Ammon's horn (tissue), 1 donor: ENCODE measurements at regions not wholly inside any gene's neighbourhood (a gene's known extent, or its start where the extent isn't known, plus 50 kb on each side); places are given as distances from the start of the nearest gene placed in this dataset.

Source experiments
- DNase-seq: peaks from one replicate; pipeline ENCODE4 v3.0.0-alpha.2; 2016; ENCODE audit warnings: low spot score

DNA sequence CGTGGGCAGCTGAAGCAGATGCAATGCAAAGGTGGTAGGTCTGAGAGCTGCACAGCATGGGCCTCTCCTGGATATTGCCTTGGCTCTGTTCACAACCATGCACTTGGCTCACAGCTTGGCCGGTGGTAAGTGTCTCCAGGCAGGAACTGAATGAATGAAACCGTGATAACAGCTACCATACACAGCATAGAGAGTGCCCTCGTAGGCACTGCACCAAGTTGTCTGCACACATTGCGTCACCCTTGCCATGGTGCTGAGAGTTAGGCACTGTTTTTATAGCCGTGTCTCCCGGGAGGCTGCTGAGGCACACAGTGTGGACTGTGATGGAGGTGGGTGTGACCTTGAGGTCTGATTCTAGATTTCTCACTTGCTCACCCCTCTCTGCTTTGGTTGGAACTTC lies 157.6 kb upstream of the VASH1 start:
- DNase-seq = no peak

DNA sequence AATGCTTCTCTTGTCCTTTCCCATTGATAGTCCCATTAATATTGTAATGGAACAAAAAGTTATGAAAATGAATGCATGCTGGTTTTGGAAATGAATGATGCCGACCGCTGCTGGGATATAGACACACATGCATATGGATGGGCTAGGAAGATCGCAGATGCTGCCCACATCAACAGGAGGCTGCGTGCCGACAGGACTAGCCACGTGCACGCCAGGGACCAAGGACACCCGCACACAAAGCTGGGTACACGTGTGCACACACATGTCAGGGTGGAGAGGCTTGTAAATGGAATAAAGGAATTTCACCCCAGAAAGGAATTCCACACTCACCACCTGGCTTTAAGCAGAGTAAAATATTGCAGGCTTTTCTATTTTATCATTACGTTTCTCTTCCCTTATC lies 153.8 kb upstream of the VASH1 start:
- no peak for DNase-seq

DNA sequence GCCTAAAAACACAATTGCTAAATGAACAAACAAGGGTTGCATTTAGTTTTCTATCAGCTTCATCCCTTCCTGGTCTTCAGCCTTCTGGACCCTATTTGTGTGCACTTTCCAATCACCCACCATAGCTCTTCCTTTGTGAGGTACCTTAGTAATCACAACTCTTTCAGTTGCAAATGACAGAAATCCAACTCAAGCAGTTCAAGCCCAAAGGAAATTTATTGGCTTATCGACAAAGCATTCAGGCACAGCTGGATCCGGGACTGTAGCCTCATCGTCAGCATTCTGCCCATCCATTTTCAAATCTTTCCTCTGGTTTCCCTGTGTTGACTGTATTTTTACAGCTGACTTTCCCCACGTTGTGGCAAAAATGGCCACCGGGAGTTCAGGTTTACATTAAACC lies 148.6 kb upstream of the VASH1 start:
- DNase-seq = no peak

DNA sequence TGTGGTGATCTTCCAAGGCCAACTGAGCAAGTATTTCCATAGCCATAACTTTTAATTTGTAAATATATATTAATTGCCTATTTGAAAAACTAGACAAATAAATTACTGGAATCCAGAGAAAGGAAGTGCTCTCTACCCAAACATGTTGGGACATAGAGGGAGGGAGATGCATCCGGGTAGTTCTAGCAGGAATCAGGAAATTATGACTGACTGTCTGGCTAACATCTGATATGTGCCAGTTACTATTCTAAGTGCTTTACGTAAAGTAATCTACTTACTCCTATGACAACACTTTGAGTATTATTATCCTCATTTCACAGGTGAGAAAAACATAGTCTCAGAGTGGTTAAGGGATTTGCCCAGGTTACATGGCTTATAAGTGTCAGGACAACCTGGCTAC lies 147.7 kb upstream of the VASH1 start:
- no peak for DNase-seq

DNA sequence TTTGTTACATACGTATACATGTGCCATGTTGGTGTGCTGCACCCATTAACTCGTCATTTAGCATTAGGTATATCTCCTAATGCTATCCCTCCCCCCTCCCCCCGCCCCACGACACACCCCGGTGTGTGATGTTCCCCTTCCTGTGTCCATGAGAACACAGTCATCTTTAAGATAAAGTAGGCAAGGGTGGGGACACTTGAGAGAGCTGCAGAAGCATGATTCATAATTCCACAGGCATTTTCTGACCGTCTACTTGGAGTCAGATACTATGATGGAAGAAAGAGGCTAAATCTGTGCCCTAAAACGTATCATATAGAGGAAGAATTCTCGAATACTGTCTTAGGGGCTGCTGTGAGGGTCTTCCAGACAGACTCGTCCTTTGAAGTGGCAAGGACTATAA lies 145.9 kb upstream of the VASH1 start:
- no peak for DNase-seq

DNA sequence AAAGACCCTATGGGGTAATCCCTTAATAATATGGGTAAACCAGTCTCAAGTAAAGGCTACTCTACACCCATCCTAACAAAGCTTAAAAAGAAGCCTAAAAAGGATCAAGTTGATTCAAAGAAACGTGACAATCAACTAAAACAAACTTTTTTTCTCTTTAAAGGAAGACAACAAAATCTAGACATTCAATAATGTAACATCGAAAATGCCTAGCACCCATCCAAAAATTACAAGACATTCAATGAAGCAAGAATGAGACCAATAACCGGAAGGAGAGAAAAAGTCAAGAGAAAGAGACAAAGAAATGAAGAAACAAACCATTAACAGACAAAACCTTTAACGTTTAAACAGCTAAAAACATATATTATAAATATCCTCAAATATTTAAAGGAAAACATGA lies 143.8 kb upstream of the VASH1 start:
- DNase-seq = no peak

DNA sequence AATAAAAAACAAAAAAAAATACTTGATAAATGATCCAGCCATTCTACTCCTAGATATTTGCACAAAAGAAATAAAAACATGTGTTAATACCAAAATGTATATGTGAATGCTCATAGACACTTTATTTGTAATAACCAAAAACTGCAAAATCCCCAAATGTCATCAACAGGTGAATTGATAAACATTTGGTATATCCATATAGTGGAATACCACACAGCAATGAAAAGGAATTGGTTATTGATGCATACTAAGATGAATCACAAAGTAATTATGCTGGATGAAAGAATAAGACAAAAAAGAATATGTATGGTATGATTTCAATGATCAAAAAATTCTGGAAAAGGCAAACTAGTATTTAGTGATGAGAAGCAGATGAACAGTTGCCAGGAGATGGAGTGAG lies 124.7 kb upstream of the VASH1 start:
- no peak for DNase-seq

DNA sequence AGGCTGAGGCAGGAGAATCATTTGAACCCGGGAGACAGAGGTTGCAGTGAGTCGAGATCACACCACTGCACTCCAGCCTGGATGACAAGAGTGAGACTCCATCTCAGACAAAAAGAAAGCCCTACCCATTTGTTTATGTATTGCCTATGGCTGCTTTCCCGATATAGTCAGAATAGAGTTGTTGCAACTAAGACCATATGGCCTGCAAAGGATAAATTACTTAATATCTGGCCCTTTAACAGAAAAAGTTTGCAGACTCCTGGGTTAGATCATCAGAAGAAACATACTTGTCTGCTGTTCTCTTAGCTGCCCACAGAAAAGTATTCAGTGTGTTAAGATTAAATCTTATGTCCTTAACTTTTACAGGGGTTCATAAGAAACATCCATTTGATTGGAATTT lies 122.4 kb upstream of the VASH1 start:
- no peak for DNase-seq

DNA sequence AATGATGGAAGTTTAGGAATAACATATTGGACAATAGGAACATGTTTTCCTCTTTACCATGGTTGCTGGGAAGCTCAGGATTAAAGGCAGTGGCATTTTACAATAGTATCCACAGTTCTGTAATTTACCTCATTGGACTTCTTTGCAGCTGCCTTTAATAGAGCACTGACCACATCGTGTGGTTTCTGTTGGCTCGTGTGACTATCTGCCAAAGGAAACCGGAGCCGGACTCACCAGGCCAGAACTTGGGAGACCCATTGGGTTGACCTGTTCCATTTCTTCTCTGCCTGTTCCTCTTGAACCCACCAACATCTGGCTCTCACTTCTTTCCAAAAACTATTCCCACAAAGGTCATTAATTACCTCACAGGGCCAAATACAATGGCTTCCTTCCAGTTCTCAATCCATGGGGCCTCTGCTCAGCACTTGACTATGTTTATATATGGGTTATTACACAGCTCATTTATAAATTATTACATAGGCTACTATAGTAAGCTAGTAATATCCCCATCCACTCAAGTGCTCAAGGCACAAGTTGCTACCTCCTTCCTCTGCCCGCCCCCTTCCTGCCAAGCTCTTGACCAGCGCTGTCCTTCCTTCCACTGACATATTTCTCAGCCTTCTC lies 121.5 kb upstream of the VASH1 start:
- DNase-seq = no peak

DNA sequence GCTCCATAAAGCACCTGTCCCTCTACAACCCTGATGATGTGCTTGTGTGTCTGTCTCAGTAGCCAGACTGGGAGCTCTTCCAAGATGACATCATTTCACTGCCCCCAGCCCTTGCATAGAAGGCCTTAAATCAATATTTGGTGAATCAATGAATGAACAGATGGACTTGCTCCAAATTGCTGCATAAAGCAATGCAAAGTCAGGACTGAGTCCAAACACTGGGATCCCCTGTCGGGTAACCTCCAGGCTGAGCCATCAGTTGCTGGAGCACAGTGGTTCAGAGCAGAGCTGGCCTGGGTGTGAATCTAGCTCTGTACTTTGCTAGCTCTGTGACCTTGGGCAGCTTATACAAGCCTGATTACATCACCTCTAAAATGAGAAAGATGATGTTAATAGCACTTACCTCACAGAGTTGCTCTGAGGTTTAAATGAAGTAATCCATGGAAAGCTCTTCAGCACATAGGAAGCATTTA lies 120.3 kb upstream of the VASH1 start:
- no peak for DNase-seq

DNA sequence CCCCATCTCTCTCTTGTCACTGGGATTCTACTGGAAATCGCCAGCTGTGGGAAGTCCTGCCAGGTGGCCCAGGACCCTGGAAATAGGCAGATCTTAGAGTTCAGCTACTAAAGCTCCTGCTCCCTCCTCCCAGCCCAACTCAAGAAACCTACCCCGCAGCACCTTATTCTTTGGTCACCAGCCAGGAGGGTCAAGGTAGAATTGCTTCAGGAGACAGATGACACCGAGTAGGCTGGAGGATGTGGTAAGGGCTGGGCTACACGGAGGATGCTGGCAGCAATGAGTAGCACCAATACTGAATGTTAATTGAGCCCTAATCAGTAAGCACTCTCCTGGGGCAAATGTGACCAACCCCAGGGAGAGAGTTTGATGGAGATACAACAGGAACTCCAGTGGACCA lies 119.7 kb upstream of the VASH1 start:
- no peak for DNase-seq

DNA sequence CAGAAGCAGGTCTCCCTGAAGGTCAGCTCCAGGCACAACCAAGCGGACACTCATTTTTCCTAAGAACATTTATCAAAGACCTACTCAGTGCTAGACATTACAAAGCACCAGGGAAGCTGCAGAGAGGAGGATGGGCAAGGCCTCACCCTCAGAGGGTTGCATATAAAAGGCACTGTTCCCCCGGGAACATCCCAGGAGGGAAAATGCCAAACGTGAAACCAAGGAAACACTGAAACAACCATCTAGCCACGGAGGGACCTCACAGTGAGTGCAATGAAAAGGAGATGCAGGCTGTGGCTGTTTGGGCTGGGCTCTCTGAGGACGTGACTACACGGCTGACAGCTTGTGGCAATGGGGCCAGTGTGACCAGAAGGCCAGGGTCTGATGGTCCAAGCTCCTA lies 117.4 kb upstream of the VASH1 start:
- no peak for DNase-seq

DNA sequence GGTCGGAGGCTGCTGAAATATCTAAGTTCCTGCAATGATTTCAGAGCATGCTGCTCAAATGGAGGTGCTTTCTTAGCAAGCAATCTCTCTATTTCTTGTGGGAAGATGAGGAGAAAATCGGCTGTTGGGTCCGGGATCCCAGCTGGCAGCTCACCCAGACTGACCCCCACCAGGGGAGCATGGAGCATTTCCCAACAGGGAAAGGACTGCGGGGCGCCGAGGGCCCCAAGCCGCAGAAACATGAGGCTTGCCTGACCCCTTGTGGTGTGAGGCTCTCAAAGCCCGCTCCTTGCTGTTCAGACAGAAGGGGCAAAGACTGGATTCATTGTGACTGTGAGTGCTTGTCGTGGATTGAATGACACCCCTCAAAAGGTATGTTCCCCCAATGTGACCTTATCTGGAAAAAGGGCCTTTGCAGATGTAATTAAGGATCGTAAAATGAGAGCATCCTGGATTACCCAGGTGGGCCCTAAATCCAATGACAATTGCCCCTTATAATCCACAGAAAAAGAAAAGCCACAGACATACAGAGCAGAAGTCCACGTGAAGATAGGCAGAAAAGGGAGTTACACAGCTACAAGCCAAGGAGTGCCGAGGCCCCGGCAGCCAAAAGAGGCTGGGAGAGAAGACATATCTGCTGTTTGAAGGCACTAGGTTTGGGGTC lies 116.3 kb upstream of the VASH1 start:
- peak; percentile 62 for DNase-seq

DNA sequence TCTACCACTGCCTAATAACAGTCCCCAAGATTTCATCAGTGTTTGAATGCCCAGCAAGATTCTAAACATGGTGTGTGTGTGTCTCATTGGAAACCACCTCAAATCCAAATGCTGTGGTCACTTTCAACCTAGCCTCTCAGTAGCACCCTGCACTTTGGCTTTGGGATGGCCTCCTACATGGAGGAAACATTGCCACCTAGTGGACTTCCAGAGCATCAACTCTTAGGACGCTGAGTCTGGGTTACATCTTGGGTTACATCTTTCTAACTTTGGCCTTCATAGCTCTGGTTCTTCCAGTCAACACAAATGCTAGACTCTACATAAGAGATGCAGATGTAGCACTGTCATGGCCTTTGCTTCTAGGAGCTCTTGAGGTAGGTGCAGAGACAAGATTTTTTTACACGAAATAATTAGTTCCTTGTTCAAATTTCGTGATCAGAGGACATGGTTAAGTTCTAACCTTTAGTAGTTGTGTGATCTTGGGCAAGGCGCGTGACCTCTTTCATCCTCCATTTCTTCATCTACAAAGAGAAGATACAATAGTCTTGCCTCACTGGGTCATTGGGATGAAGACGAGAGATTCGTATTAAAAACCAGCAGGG lies 113.5 kb upstream of the VASH1 start:
- peak; percentile 60 for DNase-seq

DNA sequence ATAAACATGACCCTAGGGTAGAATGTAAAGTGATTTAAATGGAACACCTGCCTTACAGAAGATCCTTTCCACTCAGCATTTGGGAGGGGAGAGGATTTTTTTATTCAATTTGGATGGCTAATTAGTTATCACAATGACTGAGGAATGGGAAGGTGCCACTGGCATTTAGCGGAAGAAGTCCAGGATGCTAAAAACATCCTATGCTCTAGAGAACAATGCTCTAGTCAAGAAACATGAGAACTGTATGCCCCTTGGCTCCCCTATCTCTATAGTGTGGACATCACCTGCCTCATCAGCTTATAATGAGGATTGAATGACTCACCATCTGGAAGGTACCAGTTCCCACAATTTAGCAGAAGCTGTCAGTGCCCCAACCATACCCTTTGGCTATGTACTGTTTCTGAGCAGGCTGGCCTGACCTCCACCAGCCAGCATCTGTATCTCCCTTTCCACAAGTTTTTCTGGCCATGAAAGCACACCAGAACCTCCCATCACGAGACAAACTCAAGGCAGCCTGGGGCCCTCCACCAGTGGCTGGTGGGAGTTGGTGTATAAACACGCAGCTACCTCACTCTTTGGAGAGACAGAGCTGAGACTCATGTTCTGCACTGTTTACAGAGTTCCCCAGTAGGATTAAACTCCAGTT lies 109.7 kb upstream of the VASH1 start:
- DNase-seq = no peak

DNA sequence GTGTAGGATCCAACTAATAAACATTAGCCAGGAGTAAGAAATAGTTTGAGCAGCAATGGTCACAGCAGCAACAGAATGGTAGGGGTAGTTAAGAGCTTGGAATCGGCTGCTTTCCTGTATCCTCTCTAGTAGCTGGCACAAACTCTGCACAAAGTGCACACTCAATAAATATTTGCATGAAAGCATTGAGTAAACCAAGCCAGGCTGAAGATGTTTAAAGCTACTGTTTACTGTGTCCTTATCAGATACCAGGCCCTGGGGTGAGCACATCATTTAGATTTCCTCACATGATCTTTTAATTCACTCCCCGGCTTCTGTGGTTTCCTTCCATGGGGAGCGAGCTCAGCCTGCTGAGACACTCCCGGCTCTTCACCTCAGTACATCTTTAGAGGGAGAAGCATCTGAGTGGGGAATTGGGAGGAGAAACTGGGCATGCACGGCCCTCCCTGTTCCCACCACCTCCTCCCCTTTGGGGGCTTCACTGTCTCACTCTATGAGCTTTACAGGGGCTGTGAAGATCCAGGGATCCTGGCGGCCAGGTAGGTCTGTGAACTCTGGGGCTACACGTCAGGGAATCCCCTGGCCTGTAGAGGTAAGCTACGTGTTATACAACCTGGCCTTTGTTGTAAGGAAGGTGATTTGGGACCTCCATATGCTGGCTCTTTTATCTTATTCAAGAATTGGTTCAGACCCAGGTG lies 107.2 kb upstream of the VASH1 start:
- DNase-seq = no peak

DNA sequence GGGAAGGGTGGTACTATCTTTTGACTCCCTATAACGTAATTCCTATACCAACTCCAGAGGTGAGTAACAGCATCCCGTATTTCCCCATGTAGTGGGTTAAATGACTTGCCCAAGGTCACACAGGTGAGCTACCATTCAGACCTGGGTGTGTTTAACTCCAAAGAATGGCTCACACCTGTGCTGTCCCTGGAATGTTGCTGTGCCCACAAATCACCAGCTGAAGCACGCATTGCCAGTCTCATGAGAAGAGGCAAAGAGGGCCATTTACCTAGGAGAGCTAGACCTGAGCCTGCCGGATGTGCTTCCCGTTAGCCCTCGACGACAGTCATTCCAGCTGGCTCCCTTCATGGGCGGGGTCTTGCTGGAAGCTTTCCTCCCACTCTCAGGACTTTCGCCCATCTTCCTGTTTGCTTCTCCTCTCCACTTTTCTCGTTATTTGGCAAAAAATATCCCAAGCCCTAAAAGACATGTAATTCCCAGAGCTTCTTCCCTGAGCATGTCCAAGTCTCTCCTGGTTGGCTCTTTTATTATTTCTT lies 106.6 kb upstream of the VASH1 start:
- no peak for DNase-seq

DNA sequence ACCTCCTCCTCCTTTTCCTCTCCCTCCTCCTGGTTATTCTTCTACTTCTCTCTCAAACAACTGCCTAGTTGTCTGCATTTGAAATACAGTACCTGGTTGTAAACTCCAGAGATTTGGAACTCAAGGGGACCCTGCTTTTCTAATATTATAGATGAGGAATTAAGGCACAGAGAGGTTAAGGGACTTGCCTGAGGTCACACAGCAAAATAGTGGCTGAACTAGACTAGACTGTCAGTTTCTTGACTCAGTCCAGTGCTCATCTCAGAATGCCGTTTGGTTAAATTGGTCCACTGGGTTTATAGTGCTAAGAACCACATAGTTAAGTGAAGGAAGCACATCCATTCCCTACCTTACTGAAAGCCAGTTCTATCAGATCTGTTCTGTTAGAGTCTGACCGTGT lies 105.9 kb upstream of the VASH1 start:
- no peak for DNase-seq

DNA sequence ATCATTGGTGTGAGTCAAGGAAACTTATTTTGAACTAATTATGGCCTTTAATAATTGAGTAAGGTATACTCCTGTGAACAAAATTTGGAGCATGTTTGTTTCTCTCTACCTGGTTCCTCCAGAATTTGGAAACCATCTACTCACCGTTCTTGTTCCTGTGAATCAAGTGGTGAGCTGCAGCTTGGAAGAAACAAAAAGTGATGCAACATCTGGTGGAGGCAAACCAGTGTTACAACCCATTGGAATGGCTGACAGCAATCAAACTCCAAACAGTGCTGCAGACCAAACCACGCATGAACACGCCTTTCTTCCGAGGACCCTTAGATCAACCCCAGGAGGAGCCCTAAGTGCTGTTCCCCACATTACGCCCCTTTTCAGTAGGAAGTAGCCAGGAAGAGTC lies 104.7 kb upstream of the VASH1 start:
- no peak for DNase-seq

DNA sequence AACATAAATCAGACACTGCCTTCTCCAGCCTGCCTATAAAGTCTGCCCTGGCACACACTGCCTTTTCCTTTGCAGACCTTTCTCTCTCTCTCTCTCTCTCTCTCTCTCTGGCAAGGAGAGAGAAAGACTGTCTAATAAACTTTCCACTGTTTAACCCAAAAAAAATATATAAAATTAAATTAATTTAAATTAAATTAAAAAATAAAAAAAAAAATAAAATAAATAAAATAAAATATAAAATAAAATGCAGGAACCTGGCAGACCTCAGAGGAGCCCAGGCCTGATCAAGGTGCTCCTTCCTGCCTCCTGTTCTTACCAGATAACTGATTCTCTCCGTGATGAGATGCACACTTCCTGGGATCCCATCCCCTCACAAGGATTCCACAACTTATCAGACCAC lies 103.9 kb upstream of the VASH1 start:
- no peak for DNase-seq

DNA sequence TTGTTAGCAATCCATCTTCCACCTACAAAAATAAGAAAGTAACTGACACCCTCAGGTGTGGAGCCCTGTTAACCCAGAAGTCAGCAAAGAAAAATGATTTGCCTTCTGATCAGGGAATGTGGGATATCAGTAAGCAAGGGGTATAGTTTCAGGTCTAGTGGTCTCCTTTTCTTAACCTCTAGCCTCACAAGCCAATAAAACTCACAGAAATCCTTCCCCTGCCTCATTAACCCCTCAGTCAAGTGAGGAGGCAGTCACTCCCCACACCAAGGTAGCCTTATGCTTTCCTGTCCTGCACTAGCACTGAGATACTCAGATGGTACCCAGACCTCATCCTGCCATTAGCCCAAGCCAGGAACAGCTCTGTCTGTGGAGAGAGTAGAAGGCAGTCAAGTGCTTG lies 103.4 kb upstream of the VASH1 start:
- no peak for DNase-seq

DNA sequence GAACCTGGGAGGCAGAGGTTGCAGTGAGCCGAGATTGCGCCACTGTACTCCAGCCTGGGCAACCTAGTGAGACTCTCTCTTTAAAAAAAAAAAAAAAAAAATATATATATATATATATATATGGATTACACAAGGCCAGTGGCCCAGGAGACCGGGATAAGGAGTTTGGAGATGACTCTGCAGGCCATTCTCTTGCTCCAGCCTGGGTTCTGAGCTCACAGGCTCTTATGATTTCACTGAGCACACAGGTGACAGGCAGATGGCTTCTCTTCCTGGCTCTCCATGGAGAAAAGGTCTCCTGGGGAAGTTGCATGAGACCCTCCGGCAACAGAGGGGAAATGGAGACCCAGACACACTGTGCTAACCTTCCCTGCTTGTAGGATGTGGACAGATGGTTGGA lies 98.7 kb upstream of the VASH1 start:
- no peak for DNase-seq
